GM21737 (cell line): ENCODE measurements at regions not wholly inside any gene's neighbourhood (a gene's known extent, or its start where the extent isn't known, plus 50 kb on each side); places are given as distances from the start of the nearest gene placed in this dataset.
"Not testable (repeated sequence)": the region's sequence is repeated elsewhere in the genome, so short reads cannot be mapped to it uniquely, and the experiment has no call there.

ENCODE experiments used
- ATAC-seq: cut with Tn5 transposase; IDR thresholded peaks from one replicate; pipeline ENCODE4 v1.9.1; 2021; ENCODE audit warnings: mild to moderate bottlenecking, moderate library complexity; ENCODE audit not compliant: unreplicated experiment

GRCh38 chr21:41612674-41613532 is 104.9 kb upstream of the TMPRSS2 start:
- ATAC-seq, result no peak

DNA sequence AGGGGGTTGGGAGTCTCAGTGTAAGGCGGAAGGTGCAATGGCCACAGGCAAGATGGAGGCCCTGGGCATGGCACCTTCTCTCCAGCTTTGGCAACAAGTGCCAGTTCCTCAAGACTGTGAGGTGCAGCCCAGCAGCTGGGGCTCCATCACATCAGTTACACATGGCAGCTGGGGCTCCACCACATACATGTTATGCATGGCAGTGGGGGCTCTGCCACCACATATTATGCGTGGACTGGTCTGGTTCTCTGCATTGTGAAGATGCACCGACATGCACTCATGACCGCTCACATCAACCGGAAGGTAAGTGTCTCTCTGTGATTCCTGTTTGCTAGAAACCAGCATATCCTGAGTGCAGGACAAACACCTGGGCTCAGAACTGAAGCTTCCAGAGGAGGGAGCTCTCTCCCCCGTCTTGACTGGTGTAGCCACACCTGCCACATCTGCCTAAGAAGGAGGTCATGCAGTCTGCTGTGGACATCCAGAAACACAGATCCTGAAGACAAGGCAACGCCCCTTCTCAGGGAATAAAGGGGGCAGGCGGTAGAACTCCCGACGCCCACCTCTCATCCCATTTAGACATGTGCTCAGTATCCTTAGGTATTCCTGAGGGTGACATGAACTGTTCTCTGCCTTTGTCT is 104.1 kb upstream of the TMPRSS2 start:
- ATAC-seq, result no peak

- no peak for ATAC-seq
Measured at GRCh38 chr21:41611441-41611840, 103.5 kb upstream of the TMPRSS2 start.

DNA sequence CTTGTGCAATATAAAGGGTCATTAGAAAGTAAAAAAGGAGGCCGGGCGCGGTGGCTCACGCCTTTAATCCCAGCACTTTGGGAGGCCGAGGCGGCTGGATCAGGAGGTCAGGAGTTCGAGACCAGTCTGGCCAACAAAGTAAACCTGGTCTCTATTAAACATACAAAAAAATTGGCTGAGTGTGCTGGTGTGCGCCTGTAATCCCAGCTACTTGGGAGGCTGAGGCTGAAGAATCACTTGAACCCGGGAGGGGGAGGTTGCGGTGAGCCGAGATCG is 102.8 kb upstream of the TMPRSS2 start:
- ATAC-seq, result not testable (repeated sequence)

- no peak for ATAC-seq
Measured at GRCh38 chr21:41610042-41610839, 102.3 kb upstream of the TMPRSS2 start.

DNA sequence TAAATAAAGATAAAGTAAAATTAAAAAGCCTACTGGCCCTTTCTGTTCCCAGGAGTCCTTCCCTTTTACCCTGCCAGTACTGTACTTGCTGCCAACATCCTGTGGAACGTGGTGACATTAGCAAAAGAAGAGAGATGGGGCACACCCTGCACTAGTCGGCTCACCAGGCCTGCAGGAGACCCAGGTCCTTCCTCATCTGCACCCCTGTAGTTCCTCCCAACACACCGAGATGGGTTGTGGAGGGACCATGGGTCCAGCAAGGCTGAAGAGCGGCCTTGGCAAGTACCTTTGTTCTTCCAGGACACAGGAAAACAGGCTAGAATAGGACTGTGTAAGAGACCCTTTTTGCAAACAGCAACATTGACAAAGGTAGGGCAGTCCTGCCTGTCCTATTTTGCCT is 98.7 kb upstream of the TMPRSS2 start:
- no peak for ATAC-seq

DNA sequence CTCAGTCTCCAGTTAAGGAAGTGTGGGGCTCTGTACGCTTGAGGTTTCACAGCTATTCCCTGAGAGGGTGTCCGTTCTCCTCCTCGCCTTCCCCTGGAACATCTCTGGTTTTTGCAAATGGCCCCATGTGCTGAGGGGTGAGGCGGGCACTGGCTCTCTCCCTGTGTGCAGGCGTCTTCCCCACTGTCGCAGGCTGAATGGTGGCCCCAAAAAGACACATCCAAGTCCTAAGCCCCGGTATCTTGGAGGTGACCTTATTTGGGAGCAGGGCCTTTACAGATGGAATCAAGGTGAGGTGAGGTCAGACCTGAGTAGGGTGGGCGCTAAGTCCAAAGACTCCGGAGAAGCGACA is 98.0 kb upstream of the TMPRSS2 start:
- ATAC-seq, result no peak

GRCh38 chr21:41605178-41605933 is 97.4 kb upstream of the TMPRSS2 start:
- no peak for ATAC-seq

GRCh38 chr21:41604583-41605041 is 96.7 kb upstream of the TMPRSS2 start:
- ATAC-seq, result no peak

DNA sequence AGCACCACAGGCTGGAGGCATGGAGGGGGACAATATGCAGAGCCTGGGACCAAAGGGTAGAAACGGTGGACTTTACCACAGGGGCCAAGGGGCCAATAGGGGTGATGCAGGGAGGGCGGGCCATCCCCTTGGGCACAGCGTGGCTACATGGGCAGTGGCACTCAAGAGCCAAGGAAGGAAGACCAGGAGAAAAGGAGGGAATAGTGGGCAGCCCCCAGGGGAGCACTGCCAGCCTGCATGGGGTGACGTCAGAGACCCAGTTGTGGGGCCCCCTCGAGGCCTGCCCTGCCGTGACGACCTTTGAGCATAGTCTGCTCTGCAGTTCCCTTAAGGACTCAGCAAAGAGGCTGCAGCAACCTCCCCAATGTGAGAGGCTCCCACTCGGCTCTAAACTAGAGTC is 95.5 kb upstream of the TMPRSS2 start:
- no peak for ATAC-seq

- ATAC-seq, result no peak
Measured at GRCh38 chr21:41602531-41602930, 94.6 kb upstream of the TMPRSS2 start.

DNA sequence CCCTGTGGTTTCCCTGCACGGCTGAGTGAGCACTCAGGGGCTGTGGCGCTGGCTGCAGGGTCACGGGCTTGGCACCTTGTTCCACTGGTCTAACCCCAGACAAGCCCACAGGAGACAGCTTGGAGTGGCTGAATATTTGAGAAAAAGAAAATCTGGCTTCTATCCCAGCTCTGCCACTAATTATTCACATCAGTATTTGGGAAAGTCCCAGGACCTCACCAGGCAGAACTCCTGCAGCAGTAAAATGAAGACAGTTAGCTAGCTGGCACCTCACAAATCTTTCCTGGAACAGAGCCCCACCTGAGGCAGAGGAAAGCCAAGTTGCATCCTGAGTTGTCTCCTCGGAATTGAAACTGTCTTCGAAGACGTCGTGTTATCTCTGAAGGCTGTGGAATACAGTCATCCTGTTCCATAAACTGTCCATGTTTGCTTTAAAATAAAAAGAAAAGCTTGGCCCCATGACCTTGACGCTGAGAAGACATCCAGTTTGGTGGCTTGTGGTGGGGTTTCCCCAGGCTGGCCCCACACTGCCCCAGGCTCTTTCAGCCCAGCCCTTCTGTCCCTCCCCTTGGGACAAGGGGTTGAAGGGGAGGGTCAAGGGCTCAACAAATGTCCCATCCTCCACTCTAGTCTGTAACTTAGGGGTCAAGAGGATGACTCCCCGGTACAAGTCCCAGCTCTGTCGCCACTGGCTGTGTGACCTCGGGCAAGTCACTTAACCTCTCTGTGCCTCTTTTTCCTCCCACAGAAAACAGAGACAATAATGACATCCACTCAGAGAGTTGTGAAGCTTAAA is 93.8 kb upstream of the TMPRSS2 start:
- no peak for ATAC-seq

- no peak for ATAC-seq
Measured at GRCh38 chr21:41600961-41601572, 93.1 kb upstream of the TMPRSS2 start.

DNA sequence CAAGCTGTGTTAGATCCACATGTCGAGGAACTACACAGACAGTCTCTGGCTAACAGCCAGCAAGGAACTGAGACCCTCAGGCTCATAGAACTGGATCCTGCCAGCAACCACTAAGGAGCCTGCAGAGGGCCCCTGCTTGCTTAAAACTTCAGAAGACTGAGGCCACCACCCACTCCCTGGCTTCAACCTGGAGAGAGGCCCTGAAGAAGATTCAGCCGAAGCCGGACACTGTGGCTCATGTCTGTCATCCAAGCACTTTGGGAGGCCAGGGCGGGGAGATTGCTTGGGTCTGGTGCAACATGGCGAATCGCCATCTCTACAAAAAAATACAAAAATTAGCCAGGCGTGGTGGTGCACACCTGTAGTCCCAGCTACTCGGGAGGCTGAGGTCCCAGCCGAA is 92.6 kb upstream of the TMPRSS2 start:
- ATAC-seq, result no peak

- ATAC-seq, result no peak
Measured at GRCh38 chr21:41600116-41600515, 92.2 kb upstream of the TMPRSS2 start.

- ATAC-seq, result no peak
Measured at GRCh38 chr21:41598561-41599431, 90.8 kb upstream of the TMPRSS2 start.

DNA sequence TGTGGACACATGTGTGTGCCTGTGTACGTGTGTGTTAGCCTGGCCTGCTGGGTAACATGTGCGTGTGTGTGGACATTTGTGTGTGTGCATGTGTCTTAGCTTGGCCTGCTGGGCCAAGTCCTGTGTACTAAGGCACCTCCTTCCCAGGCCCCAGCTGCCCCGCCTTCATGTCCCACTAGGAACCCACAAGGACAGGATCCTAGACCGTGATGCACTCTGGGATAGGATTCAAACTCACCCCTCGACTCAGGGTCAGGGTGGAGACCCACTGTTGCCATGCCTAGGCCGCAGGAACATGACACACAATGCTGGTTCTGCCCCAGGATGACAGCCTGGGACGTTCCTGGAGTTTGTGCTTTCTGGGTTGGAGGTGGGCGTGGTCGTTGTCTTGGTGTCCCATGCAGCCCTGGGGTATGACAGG is 89.9 kb upstream of the TMPRSS2 start:
- no peak for ATAC-seq

GRCh38 chr21:41597227-41597626 is 89.3 kb upstream of the TMPRSS2 start:
- no peak for ATAC-seq
